Nephron (organoid): ENCODE measurements at regions not wholly inside any gene's neighbourhood (a gene's known extent, or its start where the extent isn't known, plus 50 kb on each side); places are given as distances from the start of the nearest gene placed in this dataset.

ENCODE experiments used
- H3K27ac Mint-ChIP-seq, 3 experiments: 2 replicates each; pipeline ENCODE4 v1.8.0; 2020; ENCODE audit warnings: mixed read lengths in 3 of 3, mild to moderate bottlenecking in 2 of 3, moderate library complexity in 1 of 3
- H3K27me3 Mint-ChIP-seq: 2 replicates; pipeline ENCODE4 v1.8.0; 2021; ENCODE audit warnings: low read depth, mild to moderate bottlenecking, moderate library complexity, mixed read lengths
- H3K36me3 Mint-ChIP-seq: 2 replicates; pipeline ENCODE4 v1.8.0; 2020; ENCODE audit warnings: low read depth, mixed read lengths
- H3K4me1 Mint-ChIP-seq: 2 replicates; pipeline ENCODE4 v1.8.0; 2020; ENCODE audit warnings: mixed read lengths
- H3K4me3 Mint-ChIP-seq, 3 experiments: 2 replicates each; pipeline ENCODE4 v1.8.0; 2020; ENCODE audit warnings: mild to moderate bottlenecking in 3 of 3, mixed read lengths in 3 of 3, moderate library complexity in 2 of 3
- H3K9me3 Mint-ChIP-seq: 2 replicates; pipeline ENCODE4 v1.8.0; 2020; ENCODE audit warnings: mixed read lengths
- TF ChIP-seq, protein P1 (sequence below), 3 experiments: fragments of 200-600 bp; sonication (generic); IDR thresholded peaks; one replicate each; pipeline ENCODE4 v1.5.0; 2021; ENCODE audit warnings: antibody characterized with exemption in 3 of 3; ENCODE audit not compliant: unreplicated experiment in 3 of 3

GRCh38 chr7:68203251-68203650, 1206.6 kb downstream of the TYW1 start:
- H3K36me3 Mint-ChIP-seq, result no peaks in the 10 kb centered on the region
- TF ChIP-seq, protein P1, sequence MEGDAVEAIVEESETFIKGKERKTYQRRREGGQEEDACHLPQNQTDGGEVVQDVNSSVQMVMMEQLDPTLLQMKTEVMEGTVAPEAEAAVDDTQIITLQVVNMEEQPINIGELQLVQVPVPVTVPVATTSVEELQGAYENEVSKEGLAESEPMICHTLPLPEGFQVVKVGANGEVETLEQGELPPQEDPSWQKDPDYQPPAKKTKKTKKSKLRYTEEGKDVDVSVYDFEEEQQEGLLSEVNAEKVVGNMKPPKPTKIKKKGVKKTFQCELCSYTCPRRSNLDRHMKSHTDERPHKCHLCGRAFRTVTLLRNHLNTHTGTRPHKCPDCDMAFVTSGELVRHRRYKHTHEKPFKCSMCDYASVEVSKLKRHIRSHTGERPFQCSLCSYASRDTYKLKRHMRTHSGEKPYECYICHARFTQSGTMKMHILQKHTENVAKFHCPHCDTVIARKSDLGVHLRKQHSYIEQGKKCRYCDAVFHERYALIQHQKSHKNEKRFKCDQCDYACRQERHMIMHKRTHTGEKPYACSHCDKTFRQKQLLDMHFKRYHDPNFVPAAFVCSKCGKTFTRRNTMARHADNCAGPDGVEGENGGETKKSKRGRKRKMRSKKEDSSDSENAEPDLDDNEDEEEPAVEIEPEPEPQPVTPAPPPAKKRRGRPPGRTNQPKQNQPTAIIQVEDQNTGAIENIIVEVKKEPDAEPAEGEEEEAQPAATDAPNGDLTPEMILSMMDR (IDR thresholded peaks at IDR 0.05; ENCODE audit: unreplicated experiment in 3 of 3), result no peak
- no peak overlapping the region for H3K4me3 Mint-ChIP-seq
- H3K27me3 Mint-ChIP-seq, result peaks cover 14% of the 10 kb centered on the region
- no peaks in the 10 kb centered on the region for H3K4me1 Mint-ChIP-seq
- H3K9me3 Mint-ChIP-seq, result no peaks in the 10 kb centered on the region
- no peak overlapping the region for H3K27ac Mint-ChIP-seq

- Mint-ChIP-seq H3K4me1 (no peaks in the 10 kb centered on the region), H3K9me3 (peaks cover 3% of the 10 kb centered on the region), H3K27ac (no peak overlapping the region), H3K4me3 (no peak overlapping the region), H3K27me3 (peaks cover 18% of the 10 kb centered on the region), H3K36me3 (no peaks in the 10 kb centered on the region)
- TF ChIP-seq, protein P1 (IDR thresholded peaks at IDR 0.05; ENCODE audit: unreplicated experiment in 3 of 3), result no peak
These were observed 1209.2 kb downstream of the TYW1 start for GRCh38 chr7:68205826-68206225.

GRCh38 chr7:68206946-68207485, 1210.4 kb downstream of the TYW1 start:
- no peaks in the 10 kb centered on the region for H3K36me3 Mint-ChIP-seq
- H3K27me3 Mint-ChIP-seq, result peaks cover 17% of the 10 kb centered on the region
- H3K4me1 Mint-ChIP-seq, result no peaks in the 10 kb centered on the region
- no peak overlapping the region for H3K27ac Mint-ChIP-seq
- H3K9me3 Mint-ChIP-seq, result peaks cover 3% of the 10 kb centered on the region
- no peak overlapping the region for H3K4me3 Mint-ChIP-seq
- TF ChIP-seq, protein P1 (IDR thresholded peaks at IDR 0.05; ENCODE audit: unreplicated experiment in 3 of 3), result no peak

DNA sequence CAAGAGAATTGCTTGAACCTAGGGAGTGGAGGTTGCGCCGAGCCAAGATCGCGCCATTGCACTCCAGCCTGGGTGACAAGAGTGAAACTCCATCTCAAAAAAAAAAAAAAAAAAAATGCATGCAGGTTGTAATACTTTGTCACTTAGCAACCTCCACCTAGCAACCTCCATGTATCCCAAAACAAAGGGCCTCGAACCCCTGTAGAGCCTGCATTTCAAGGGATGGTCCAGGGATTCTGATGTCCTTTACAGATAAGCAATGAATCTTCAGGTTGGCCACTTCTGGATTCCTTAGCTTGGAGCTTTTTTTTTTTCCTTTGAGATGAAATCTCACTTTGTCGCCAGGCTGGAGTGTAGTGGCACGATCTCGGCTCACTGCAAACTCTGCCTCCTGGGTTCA, 1211.0 kb downstream of the TYW1 start:
- Mint-ChIP-seq H3K27me3 (peaks cover 13% of the 10 kb centered on the region), H3K27ac (no peak overlapping the region), H3K36me3 (no peaks in the 10 kb centered on the region), H3K4me3 (no peak overlapping the region), H3K4me1 (no peaks in the 10 kb centered on the region), H3K9me3 (peaks cover 5% of the 10 kb centered on the region)
- TF ChIP-seq, protein P1 (IDR thresholded peaks at IDR 0.05; ENCODE audit: unreplicated experiment in 3 of 3), result no peak

DNA sequence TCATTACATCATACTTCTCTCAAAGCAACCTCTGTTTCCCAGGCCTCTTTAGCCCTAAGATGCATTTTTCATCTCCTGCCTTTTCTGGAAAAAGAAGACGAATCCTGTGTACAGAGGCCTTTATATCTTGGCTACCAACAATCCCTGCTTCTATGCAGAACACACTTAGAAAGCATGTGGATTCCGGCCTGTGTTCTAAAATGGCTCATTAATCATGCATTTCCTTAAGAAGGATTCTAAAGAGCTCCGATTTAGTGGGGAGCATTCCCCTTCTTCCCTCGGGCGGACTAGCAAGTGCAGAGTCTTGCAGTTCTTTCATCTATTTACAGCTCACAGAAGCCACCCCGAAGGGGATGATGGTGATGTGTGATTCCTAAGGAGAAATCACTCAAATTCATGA, 1212.9 kb downstream of the TYW1 start:
- H3K27me3 Mint-ChIP-seq, result peaks cover 9% of the 10 kb centered on the region
- H3K27ac Mint-ChIP-seq, result no peak overlapping the region
- H3K4me3 Mint-ChIP-seq, result no peak overlapping the region
- H3K4me1 Mint-ChIP-seq, result no peaks in the 10 kb centered on the region
- TF ChIP-seq, protein P1 (IDR thresholded peaks at IDR 0.05; ENCODE audit: unreplicated experiment in 3 of 3), result no peak
- H3K9me3 Mint-ChIP-seq, result peaks cover 5% of the 10 kb centered on the region
- H3K36me3 Mint-ChIP-seq, result no peaks in the 10 kb centered on the region

- H3K4me1 Mint-ChIP-seq, result peaks cover 6% of the 10 kb centered on the region
- peaks cover 5% of the 10 kb centered on the region for H3K9me3 Mint-ChIP-seq
- H3K4me3 Mint-ChIP-seq, result no peak overlapping the region
- no peaks in the 10 kb centered on the region for H3K36me3 Mint-ChIP-seq
- H3K27ac Mint-ChIP-seq, result no peak overlapping the region
- TF ChIP-seq, protein P1 (IDR thresholded peaks at IDR 0.05; ENCODE audit: unreplicated experiment in 3 of 3), result no peak
- H3K27me3 Mint-ChIP-seq, result peaks cover 24% of the 10 kb centered on the region
These were observed 1217.2 kb downstream of the TYW1 start for GRCh38 chr7:68213838-68214237.
